Epithelial cell of esophagus (primary cell): ENCODE measurements at regions not wholly inside any gene's neighbourhood (a gene's known extent, or its start where the extent isn't known, plus 50 kb on each side); places are given as distances from the start of the nearest gene placed in this dataset.

ENCODE experiments used
- DNase-seq: peaks from one replicate; pipeline ENCODE4 v3.0.0; 2010; ENCODE audit warnings: low read depth
- H3K4me3 ChIP-seq: 2 replicates; pipeline ENCODE4 v1.5.1; 2011; ENCODE audit warnings: mild to moderate bottlenecking, low read length, control low read depth
- CTCF ChIP-seq: IDR thresholded peaks from 2 replicates; pipeline ENCODE4 v1.5.1; 2011; ENCODE audit warnings: low read depth, mild to moderate bottlenecking, low read length, control low read depth, inconsistent platforms; ENCODE audit not compliant: insufficient read depth; ENCODE audit errors: missing control alignments

GRCh38 chr4:149248191-149248764, 567.4 kb downstream of the IQCM start:
- DNase-seq: no peak
- H3K4me3 ChIP-seq: no peak overlapping the region
- TF ChIP-seq CTCF: no peak

GRCh38 chr4:149247164-149247563, 568.5 kb downstream of the IQCM start:
- DNase-seq: no peak
- TF ChIP-seq CTCF: no peak
- no peak overlapping the region for H3K4me3 ChIP-seq

- H3K4me3 ChIP-seq: no peak overlapping the region
- no peak for TF ChIP-seq CTCF
- DNase-seq: no peak
Measured at GRCh38 chr4:149245333-149245732, 570.3 kb downstream of the IQCM start.

- no peak overlapping the region for H3K4me3 ChIP-seq
- no peak for TF ChIP-seq CTCF
- DNase-seq: no peak
Measured at GRCh38 chr4:149238097-149238496, 577.5 kb downstream of the IQCM start.

- TF ChIP-seq CTCF: no peak
- H3K4me3 ChIP-seq: no peak overlapping the region
- no peak for DNase-seq
Measured at GRCh38 chr4:149234798-149235197, 580.8 kb downstream of the IQCM start.

- no peak overlapping the region for H3K4me3 ChIP-seq
- no peak for TF ChIP-seq CTCF
- peak; percentile 44 for DNase-seq
Measured at GRCh38 chr4:149223659-149224058, 592.0 kb downstream of the IQCM start.

GRCh38 chr4:149218672-149219071, 597.0 kb downstream of the IQCM start:
- no peak for DNase-seq
- no peak for TF ChIP-seq CTCF
- no peak overlapping the region for H3K4me3 ChIP-seq
